GM10248 (cell line): ENCODE measurements at regions not wholly inside any gene's neighbourhood (a gene's known extent, or its start where the extent isn't known, plus 50 kb on each side); places are given as distances from the start of the nearest gene placed in this dataset.

Source experiments
- CTCF ChIA-PET: fragments of 300-600 bp; sonication (Branson Sonifier 250); formaldehyde crosslinking; extraction: SDS; loops from one replicate; lab custom pipeline; 2021; ENCODE audit warnings: antibody characterized with exemption; lab: Yijun Ruan, JAX
- POLR2A ChIA-PET: fragments of 350-650 bp; sonication (Branson Sonifier 250); formaldehyde crosslinking; extraction: SDS; loops from one replicate; lab custom pipeline; 2020; ENCODE audit warnings: antibody characterized with exemption; lab: Yijun Ruan, JAX
- DNase-seq: peaks from one replicate; pipeline ENCODE4 v3.0.0; 2012; ENCODE audit errors: extremely low spot score
- TF ChIP-seq, protein P1 (sequence below): IDR thresholded peaks from 2 replicates; pipeline ENCODE4 v1.5.1; 2012; ENCODE audit warnings: mild to moderate bottlenecking, low read depth; ENCODE audit errors: extremely low read depth, missing control alignments, control extremely low read depth

DNA sequence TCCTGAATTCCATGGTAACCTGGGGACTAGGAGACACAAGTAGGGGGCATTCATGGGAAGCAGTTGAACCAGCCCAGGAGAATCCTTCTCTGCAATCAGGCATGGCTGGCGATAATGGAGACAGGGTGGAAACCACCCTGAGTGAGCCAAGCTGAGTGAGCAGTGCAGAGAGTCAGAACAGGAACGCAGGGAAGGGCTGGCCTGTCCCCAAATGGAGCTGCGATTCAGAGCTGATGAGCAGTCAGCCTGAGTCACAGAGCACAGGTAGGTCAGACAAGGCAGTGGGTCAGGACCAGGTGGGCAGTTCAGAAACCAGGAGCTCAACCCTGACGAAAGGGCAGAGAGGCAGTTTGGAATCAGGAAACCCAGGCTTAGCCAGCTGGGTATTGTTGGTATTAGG lies 129.0 kb downstream of the BTC start:
- DNase-seq = no peak
- POLR2A ChIA-PET = no interaction called here
- CTCF ChIA-PET = interaction anchor here (1.0 to 1.3 kb wide), 2 partner anchors 11 to 27 kb away, joined by 4 read pairs; no protein-coding TSS in a partner anchor
- TF ChIP-seq, protein P1, sequence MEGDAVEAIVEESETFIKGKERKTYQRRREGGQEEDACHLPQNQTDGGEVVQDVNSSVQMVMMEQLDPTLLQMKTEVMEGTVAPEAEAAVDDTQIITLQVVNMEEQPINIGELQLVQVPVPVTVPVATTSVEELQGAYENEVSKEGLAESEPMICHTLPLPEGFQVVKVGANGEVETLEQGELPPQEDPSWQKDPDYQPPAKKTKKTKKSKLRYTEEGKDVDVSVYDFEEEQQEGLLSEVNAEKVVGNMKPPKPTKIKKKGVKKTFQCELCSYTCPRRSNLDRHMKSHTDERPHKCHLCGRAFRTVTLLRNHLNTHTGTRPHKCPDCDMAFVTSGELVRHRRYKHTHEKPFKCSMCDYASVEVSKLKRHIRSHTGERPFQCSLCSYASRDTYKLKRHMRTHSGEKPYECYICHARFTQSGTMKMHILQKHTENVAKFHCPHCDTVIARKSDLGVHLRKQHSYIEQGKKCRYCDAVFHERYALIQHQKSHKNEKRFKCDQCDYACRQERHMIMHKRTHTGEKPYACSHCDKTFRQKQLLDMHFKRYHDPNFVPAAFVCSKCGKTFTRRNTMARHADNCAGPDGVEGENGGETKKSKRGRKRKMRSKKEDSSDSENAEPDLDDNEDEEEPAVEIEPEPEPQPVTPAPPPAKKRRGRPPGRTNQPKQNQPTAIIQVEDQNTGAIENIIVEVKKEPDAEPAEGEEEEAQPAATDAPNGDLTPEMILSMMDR = no peak

DNA sequence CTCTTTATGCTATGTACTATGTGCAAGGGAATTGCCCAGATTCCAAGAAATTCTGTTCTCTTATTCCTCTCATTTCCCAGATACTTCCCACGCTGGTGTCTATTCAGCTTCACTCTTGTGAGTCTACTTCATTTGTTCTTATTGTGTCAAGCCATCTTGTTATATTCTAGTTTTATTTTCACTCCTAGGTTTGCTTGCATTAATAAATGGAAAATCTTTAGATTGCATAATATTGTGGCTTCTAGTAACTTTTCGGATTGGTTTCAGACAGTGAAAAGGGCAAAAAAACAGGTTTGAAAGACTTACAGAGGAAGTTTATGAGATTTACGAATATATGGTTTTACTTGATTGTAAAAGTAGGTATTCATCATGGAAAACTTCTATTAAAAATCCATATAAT lies 128.4 kb downstream of the BTC start:
- ChIA-PET CTCF (interaction anchor here (1.0 to 1.3 kb wide), 2 partner anchors 10 to 28 kb away, joined by 4 read pairs; no protein-coding TSS in a partner anchor), POLR2A (no interaction called here)
- TF ChIP-seq, protein P1 = no peak
- no peak for DNase-seq

DNA sequence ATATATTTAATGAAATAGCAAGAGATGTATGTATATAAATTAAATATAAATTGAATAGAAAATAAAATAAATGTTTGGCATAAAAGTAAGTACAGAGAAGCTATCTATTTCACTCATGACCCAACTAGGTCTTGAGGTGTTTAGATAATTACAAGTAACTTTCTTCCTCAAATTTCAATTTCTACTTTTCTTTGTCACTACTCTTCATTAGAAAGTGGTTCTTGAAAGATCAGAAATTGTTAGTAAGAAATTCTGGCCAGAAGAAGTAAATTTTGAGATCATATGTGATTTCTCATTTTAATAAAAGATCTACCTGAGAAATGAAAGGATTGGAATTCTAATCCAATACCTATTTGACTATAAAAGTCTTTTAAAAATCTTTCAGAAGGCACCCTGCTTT lies 126.9 kb downstream of the BTC start:
- CTCF ChIA-PET = no interaction called here
- TF ChIP-seq, protein P1 = no peak
- no peak for DNase-seq
- POLR2A ChIA-PET = no interaction called here

DNA sequence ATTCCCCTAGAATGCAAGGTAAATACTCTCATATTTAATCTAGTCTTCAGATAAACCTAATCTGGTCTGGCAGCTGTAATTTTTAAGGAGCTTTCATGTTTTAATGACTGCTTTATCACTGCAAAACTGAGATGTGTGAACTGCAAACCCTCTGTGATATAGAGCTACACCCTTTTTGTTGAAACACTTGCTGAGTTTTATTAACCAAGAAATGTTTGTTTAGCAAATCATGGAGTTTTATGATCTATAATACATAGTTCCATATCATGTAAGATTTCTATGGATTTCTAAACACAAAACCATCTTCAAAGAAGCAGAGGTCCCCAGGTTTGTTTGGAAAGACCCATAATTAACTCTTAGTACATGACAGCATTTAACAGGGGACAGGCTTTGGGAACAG lies 126.4 kb downstream of the BTC start:
- DNase-seq = no peak
- ChIA-PET CTCF (no interaction called here), POLR2A (no interaction called here)
- TF ChIP-seq, protein P1 = no peak

DNA sequence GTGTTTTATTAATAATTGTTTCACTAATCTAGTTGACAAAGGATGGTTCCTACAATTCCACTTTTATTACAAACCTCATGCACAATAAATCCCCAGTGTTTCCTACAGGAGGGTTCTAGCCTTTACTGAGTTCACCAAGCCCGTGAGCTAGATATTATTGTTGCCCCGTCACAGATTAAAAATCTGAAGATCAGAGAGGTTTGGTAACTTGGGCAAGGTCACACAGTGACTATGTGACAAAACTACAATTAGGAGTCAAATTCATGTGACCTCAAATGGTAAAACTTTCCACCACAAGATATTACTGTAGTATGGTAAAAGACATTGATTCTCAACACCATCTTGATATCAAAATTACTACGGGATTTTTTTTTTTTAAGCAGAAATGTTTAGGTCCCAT lies 124.6 kb downstream of the BTC start:
- CTCF ChIA-PET = no interaction called here
- POLR2A ChIA-PET = no interaction called here
- TF ChIP-seq, protein P1 = no peak
- no peak for DNase-seq

DNA sequence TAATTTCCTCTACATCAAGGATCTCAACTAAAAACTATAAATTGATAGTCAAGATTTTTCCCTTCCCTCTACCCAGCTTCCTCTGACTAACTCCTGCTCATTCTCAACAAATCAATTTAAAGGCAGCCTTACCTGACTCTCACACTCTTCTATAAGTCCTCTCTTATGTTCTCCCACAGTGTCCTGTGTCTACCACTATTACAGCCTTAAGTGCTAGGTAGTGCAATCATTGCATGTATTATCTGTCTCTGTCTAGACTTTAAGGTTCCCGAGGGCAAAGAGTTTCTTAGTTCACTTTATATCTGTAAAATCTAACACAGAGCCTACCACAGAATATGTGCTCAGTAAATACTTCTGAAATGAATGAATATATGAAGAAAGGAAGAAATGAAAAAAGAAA lies 123.7 kb downstream of the BTC start:
- ChIA-PET CTCF (interaction anchor here (1.0 kb wide), 1 partner anchor 353 kb away, joined by 3 read pairs; no protein-coding TSS in a partner anchor), POLR2A (no interaction called here)
- no peak for DNase-seq
- TF ChIP-seq, protein P1 = no peak
